Esophagus squamous epithelium (tissue), 4 donors: ENCODE measurements at regions not wholly inside any gene's neighbourhood (a gene's known extent, or its start where the extent isn't known, plus 50 kb on each side); places are given as distances from the start of the nearest gene placed in this dataset.

Experiments used
- POLR2A ChIP-seq, 4 donors: fragments of 450-650 bp; IDR thresholded peaks; one replicate each; pipeline ENCODE4 v1.6.1; 2017; ENCODE audit warnings: antibody characterized with exemption in 4 of 4, mild to moderate bottlenecking in 4 of 4, moderate library complexity in 3 of 4
- TF ChIP-seq, protein P1 (sequence below), 6 experiments: fragments of 450-650 bp in 4 of 6; fragments of 200-600 bp in 2 of 6; sonication (generic) in 2 of 6; IDR thresholded peaks; one replicate each; pipeline ENCODE4 v1.5.1; 2016 to 2019; ENCODE audit warnings: antibody characterized with exemption in 6 of 6, mild to moderate bottlenecking in 4 of 6, moderate library complexity in 4 of 6

GRCh38 chr4:22190855-22191254 is 242.3 kb upstream of the KCNIP4 start:
- TF ChIP-seq POLR2A (IDR thresholded peaks at IDR 0.05), result no peak
- TF ChIP-seq, protein P1, sequence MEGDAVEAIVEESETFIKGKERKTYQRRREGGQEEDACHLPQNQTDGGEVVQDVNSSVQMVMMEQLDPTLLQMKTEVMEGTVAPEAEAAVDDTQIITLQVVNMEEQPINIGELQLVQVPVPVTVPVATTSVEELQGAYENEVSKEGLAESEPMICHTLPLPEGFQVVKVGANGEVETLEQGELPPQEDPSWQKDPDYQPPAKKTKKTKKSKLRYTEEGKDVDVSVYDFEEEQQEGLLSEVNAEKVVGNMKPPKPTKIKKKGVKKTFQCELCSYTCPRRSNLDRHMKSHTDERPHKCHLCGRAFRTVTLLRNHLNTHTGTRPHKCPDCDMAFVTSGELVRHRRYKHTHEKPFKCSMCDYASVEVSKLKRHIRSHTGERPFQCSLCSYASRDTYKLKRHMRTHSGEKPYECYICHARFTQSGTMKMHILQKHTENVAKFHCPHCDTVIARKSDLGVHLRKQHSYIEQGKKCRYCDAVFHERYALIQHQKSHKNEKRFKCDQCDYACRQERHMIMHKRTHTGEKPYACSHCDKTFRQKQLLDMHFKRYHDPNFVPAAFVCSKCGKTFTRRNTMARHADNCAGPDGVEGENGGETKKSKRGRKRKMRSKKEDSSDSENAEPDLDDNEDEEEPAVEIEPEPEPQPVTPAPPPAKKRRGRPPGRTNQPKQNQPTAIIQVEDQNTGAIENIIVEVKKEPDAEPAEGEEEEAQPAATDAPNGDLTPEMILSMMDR (IDR thresholded peaks at IDR 0.05), result no peak
